Adipocyte (in vitro differentiated cells): ENCODE measurements at regions not wholly inside any gene's neighbourhood (a gene's known extent, or its start where the extent isn't known, plus 50 kb on each side); places are given as distances from the start of the nearest gene placed in this dataset.
"Not testable (repeated sequence)": the region's sequence is repeated elsewhere in the genome, so short reads cannot be mapped to it uniquely, and the experiment has no call there.

Experiments
- DNase-seq: peaks from one replicate; pipeline ENCODE4 v3.0.0-alpha.2; 2015; ENCODE audit warnings: low read depth
- H3K27me3 ChIP-seq: replicated peaks from 2 replicates; pipeline ENCODE4 v1.7.0; 2013; ENCODE audit warnings: mild to moderate bottlenecking, low read length, moderate library complexity; ENCODE audit not compliant: control insufficient read depth, insufficient read depth
- H3K36me3 ChIP-seq: 2 replicates; pipeline ENCODE4 v1.7.0; 2013; ENCODE audit warnings: low read length, mild to moderate bottlenecking, moderate library complexity; ENCODE audit not compliant: control insufficient read depth, insufficient read depth, severe bottlenecking
- H3K4me1 ChIP-seq: 2 replicates; pipeline ENCODE4 v1.7.0; 2013; ENCODE audit warnings: mild to moderate bottlenecking, low read length, moderate library complexity; ENCODE audit not compliant: control insufficient read depth, insufficient read depth
- H3K4me3 ChIP-seq: 2 replicates; pipeline ENCODE4 v1.7.0; 2013; ENCODE audit warnings: mild to moderate bottlenecking, low read length, moderate library complexity
- H3K9ac ChIP-seq: 2 replicates; pipeline ENCODE4 v1.7.0; 2013; ENCODE audit warnings: mild to moderate bottlenecking, low read length, moderate library complexity
- H3K9me3 ChIP-seq: 2 replicates; pipeline ENCODE4 v1.7.0; 2013; ENCODE audit warnings: mild to moderate bottlenecking, low read length, moderate library complexity; ENCODE audit not compliant: control insufficient read depth

DNA sequence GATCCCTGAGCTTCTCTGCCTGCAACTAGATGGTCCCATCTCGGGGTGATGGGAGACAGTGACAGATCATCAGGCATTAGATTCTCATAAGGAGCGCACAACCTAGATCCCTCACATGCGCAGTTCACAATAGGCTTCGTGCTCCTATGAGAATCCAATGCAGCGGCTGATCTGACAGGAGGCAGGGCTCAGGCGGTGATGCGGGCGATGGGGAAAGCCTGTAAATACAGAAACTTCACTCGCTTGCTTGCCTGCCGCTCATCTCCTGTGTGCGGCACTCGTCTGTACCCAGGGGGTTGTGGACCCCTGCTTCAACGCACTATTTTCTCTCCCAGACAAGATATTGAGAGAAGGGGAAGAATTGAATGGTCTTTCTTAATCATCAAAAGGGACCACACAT, 473.9 kb downstream of the ZNF536 start:
- peaks cover 8% of the 10 kb centered on the region for H3K27me3 ChIP-seq
- H3K9me3 ChIP-seq, result no peaks in the 10 kb centered on the region
- H3K9ac ChIP-seq, result no peak overlapping the region
- no peak for DNase-seq
- no peaks in the 10 kb centered on the region for H3K36me3 ChIP-seq
- H3K4me3 ChIP-seq, result no peak overlapping the region
- H3K4me1 ChIP-seq, result no peaks in the 10 kb centered on the region

DNA sequence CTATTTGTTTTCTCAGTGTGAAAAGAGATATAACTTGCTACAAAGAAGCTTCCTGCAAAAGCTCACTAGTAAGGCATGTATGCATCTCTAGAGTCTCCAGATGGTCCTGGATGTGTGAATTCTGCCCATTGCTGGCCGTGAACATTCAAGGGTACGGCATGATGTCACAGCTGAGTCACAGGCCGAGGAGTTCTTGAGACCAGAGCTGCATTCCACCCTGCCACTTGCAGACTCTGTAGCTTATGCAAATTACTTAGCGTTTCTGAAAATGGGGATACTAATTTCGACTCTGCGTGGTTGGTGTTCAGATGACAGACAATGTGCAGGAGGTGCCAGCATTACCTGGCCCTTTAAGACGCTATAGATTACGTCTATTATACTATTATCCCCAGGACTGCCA, 470.7 kb downstream of the ZNF536 start:
- no peak overlapping the region for H3K9ac ChIP-seq
- DNase-seq, result no peak

DNA sequence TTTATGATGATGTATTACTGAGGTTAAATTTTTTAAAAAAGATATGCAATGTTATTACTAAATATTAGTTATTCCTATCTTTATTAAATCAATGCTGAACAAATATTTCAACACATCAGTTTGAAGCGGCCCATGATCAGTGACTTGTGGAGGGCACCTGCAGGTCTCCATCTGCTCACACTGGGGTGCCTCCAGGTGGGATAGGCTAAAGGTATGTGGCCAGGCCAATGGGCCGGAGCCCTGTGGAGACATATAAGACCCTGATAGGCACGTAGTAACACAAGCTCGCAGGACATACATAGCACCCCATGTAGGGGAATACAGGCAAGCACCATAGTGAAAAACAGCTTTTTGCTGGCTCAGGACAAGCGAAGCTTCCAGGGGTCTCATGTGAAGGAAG, 469.8 kb downstream of the ZNF536 start:
- Histone ChIP-seq H3K9ac (no peak overlapping the region), H3K9me3 (no peaks in the 10 kb centered on the region), H3K4me1 (no peaks in the 10 kb centered on the region), H3K27me3 (peaks cover 5% of the 10 kb centered on the region), H3K36me3 (no peaks in the 10 kb centered on the region), H3K4me3 (no peak overlapping the region)
- DNase-seq, result no peak

More for the DNA sequence above, 470.7 kb downstream of the ZNF536 start:
- H3K4me3 ChIP-seq, result no peak overlapping the region
- no peaks in the 10 kb centered on the region for H3K36me3 ChIP-seq
- H3K27me3 ChIP-seq, result peaks cover 8% of the 10 kb centered on the region
- no peaks in the 10 kb centered on the region for H3K4me1 ChIP-seq
- H3K9me3 ChIP-seq, result no peaks in the 10 kb centered on the region

DNA sequence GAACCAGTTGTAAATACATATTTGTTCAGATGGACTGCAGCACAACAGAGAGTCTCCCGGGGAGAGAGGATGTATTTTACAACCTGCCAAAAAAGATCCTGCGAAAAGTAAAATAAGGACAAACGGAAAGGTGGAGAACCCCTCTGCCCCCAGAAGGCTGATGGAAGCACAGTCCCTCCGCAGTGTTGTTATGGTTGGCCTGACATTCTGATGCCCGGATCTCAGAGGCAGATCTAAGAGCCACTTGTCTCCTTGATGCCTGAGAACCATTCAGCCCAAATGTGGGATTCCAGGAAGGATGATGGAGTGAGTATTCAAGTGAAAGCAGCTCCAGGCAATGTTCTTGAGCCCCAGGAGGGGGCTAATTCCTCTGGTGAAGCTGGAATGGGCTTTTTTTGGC, 458.7 kb downstream of the ZNF536 start:
- no peak overlapping the region for H3K4me3 ChIP-seq
- DNase-seq, result no peak
- no peaks in the 10 kb centered on the region for H3K36me3 ChIP-seq
- H3K27me3 ChIP-seq, result no peaks in the 10 kb centered on the region
- no peak overlapping the region for H3K9ac ChIP-seq
- H3K9me3 ChIP-seq, result peaks cover 4% of the 10 kb centered on the region
- H3K4me1 ChIP-seq, result no peaks in the 10 kb centered on the region

DNA sequence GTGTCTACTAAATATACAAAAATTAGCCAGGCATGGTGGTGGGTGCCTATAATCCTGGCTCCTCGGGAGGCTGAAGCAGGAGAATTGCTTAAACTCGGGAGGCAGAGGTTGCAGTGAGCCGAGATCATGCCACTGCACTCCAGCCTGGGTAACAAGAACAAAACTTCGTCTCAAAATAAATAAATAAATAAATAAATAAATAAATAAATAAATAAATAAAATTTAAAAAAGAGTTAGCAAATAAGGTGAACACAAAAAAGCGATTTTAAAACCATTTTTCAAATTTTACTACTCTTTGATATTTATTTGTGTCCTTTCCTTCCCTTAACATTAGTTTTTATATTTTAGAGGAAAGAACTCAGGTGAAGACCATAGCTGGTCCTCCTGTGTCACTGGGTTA, 453.3 kb downstream of the ZNF536 start:
- H3K36me3 ChIP-seq, H3K27me3 ChIP-seq, H3K9me3 ChIP-seq, H3K4me3 ChIP-seq, H3K4me1 ChIP-seq, H3K9ac ChIP-seq, DNase-seq: not testable (repeated sequence)

DNA sequence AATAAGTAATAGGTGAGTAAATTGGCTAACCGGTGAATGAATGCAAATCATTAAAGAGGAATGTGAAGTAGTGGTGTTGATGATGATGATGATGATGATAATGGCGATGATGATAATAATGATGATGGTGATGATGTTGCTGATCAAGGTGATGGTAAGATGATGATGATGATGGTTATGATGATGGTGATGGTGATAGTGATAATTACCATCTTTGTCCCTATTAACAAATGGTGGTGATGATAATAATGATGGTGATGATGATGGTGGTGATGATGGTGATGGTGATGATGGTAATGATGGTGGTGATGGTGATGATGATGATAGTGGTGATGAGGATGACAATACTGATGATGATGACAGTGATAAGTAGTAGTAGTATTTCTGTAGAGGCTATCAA, 452.6 kb downstream of the ZNF536 start:
- DNase-seq, result no peak

DNA sequence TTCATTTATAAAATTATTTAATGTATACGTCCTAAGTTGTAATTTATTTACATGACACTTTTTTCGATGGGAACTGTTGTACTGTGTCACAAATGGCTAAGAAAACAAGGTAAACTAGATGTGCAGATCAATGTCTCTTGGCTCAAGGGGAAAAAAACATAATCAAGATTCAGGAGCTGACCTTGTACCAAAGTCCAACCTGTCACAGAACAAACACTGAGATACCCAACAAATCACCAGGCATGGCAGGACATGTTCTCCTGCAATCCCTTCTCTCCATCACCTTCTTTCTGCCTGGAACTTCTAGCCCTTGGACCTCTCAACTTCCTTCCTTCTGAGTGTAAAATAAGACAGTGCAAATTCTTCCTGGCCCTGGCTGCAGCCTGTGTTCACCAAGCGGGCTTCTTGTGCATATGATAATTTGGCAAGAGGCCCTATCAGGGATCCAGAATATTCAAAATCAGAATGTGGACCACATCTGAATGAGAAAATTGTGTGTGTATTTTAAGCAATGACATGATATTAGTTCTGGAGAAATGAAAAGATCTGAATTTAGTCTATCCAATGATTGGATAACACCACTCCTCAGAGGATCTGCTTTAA, 445.9 kb downstream of the ZNF536 start:
- peaks cover 5% of the 10 kb centered on the region for H3K27me3 ChIP-seq
- no peak overlapping the region for H3K4me3 ChIP-seq
- peaks cover 3% of the 10 kb centered on the region for H3K9me3 ChIP-seq
- no peak overlapping the region for H3K9ac ChIP-seq
- H3K36me3 ChIP-seq, result no peaks in the 10 kb centered on the region
- no peaks in the 10 kb centered on the region for H3K4me1 ChIP-seq
- no peak for DNase-seq

More for the DNA sequence above, 452.6 kb downstream of the ZNF536 start:
- Histone ChIP-seq H3K4me1 (no peaks in the 10 kb centered on the region), H3K9ac (no peak overlapping the region), H3K4me3 (no peak overlapping the region), H3K9me3 (peaks cover 9% of the 10 kb centered on the region), H3K36me3 (no peaks in the 10 kb centered on the region), H3K27me3 (no peaks in the 10 kb centered on the region)

DNA sequence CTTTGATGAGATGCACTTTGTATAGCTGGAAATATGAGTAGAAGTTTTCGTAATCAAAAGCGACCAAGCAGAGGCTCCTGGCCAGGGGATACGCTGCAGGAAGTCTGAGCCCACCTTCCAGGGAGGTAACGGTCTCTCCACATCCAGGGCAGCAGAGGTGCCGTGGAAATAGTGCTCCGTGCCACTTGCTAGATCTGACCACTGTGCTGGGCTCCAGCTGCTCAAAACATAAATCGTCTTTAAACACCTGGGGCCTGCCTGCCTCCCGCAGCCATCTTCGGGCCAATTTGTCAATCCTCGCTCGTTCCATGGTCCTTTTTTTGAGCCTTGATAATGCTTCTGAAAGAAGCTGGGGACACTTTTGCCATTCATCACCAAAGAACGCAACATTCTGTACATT, 445.0 kb downstream of the ZNF536 start:
- H3K4me3 ChIP-seq, result no peak overlapping the region
- H3K27me3 ChIP-seq, result peaks cover 5% of the 10 kb centered on the region
- H3K4me1 ChIP-seq, result no peaks in the 10 kb centered on the region
- no peak overlapping the region for H3K9ac ChIP-seq
- no peaks in the 10 kb centered on the region for H3K9me3 ChIP-seq
- DNase-seq, result no peak
- no peaks in the 10 kb centered on the region for H3K36me3 ChIP-seq

DNA sequence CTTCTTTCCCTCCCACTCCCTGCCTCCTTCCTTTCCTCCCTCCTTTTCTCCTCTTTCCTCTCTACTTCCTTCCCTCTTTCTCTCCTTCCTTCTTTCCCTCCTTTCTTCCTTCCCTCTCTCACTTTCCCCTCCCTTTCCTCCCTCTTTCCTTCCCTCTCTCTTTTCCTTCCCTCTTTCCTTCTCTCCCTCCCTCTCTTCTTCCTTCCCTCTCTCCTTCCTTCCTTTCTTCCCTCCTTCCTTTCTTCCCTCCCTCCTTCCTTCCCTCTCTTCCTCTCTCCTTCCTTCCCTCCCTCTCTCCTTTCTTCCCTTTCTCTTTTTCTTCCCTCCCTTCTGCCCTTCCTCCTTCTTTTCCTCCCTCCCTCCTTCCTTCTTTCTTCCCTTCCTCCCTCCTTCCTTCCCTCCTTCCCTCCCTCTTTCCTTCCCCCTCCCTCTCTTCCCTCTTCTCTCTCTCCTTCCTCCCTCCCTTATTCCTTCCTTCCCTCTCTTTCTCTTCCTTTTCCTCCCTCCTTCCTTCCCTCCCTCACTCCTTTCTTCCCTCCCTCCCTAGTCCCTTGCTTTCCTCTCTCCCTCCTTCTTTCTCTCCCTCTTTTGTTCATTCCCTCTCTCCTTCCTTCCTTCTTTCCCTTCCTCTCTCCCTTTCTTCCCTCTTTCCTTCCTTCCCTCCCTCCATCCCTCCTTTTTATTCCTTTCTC, 443.9 kb downstream of the ZNF536 start:
- Histone ChIP-seq H3K9me3 (no peaks in the 10 kb centered on the region), H3K9ac (no peak overlapping the region), H3K27me3 (peaks cover 5% of the 10 kb centered on the region), H3K4me3 (no peak overlapping the region), H3K36me3 (no peaks in the 10 kb centered on the region), H3K4me1 (no peaks in the 10 kb centered on the region)
- DNase-seq, result no peak

DNA sequence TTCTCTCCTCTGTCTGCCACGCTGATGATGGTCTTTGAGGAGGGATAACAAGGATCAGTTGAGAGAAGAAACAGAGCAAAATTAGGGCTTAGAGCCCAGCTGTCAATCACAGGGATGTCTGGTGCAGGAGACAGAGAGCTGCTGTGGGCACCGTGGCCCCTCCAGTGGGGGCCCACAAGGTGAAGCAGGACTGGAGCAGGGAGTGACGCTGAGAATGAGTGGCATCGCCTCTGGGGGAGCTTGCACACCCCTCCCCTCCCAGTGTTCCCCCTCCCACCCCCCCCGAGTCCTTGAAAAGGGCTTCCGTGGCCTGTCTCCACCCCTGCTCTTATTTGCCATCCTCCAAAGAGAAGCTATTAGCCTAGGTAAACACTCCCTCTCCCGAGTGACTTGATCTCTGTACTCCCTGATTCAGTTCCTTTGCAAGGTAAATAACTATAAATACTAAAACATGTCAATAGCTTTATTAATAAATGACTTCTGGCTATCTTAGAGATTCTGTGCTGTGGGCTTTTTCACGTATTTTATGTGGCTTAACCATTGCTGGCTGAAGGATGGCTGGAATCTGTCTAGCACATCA, 440.0 kb downstream of the ZNF536 start:
- Histone ChIP-seq H3K9ac (no peak overlapping the region), H3K4me3 (no peak overlapping the region), H3K9me3 (peaks cover 19% of the 10 kb centered on the region), H3K27me3 (peaks cover 7% of the 10 kb centered on the region), H3K36me3 (no peaks in the 10 kb centered on the region), H3K4me1 (no peaks in the 10 kb centered on the region)
- no peak for DNase-seq

DNA sequence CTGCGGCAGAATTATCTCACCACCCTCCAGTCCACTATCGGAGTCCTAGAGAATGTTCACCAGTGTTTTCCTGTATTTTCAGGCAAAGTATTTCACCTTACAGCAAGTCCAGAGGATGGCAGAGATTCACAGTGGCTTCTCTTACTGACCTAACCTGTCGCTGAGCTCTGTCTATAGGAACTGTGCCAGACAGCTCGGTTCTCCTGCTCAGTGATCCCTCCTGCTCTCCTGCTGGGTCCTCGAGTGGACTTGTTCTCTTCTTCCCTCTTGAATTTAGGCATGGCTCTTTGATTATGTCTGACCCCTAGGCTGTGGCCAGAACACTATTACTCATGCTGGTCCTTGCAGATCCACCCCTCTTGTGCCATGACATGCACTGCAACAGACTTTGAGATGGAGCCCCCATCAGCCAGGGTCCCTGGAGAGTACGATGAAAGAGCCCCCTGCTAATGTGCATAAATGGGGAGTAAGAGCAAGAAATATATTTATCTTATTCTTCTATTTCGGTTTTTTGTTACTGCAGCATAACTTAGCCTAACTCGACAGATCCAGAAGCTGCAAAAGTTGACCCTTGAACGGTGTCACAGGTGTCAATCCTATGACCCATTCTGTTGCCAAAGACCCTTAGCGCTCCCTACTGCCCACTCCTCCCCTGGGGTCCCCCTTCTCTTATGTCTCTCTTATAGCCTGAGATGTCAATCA, 439.4 kb downstream of the ZNF536 start:
- no peak overlapping the region for H3K4me3 ChIP-seq
- no peaks in the 10 kb centered on the region for H3K4me1 ChIP-seq
- DNase-seq, result no peak
- peaks cover 24% of the 10 kb centered on the region for H3K9me3 ChIP-seq
- H3K36me3 ChIP-seq, result no peaks in the 10 kb centered on the region
- H3K9ac ChIP-seq, result no peak overlapping the region
- peaks cover 14% of the 10 kb centered on the region for H3K27me3 ChIP-seq
